H1 (cell line): ENCODE measurements at regions not wholly inside any gene's neighbourhood (a gene's known extent, or its start where the extent isn't known, plus 50 kb on each side); places are given as distances from the start of the nearest gene placed in this dataset.

Source experiments
- CTCF ChIA-PET: fragments of 300-600 bp; sonication (Branson Sonifier 250); formaldehyde crosslinking; loops from one replicate; lab custom pipeline; 2021; ENCODE audit not compliant: partially characterized antibody; lab: Charles Lee
- POLR2A ChIA-PET: fragments of 300-600 bp; sonication (Branson Sonifier 250); formaldehyde crosslinking; loops from one replicate; lab custom pipeline; 2021; ENCODE audit warnings: inconsistent platforms; ENCODE audit not compliant: partially characterized antibody; lab: Charles Lee
- DNase-seq, 2 experiments: peaks; one replicate each; pipeline versions ENCODE4 v3.0.0 to v3.0.0-alpha.2; 2010 to 2022; ENCODE audit warnings: low spot score in 2 of 2, low read depth in 1 of 2, mixed read lengths in 1 of 2
- FAIRE-seq: peaks from 2 replicates; lab custom pipeline; 2011; peaks lifted over from hg19 to GRCh38; lab: Jason Lieb, UNC
- H2AFZ ChIP-seq: 2 replicates; pipeline ENCODE4 v1.8.1; 2012; ENCODE audit warnings: low read length, inconsistent platforms
- H2AK5ac ChIP-seq: 2 replicates; pipeline ENCODE4 v1.6.1; 2013; ENCODE audit warnings: low read depth, low read length
- H2BK120ac ChIP-seq: replicated peaks from 2 replicates; pipeline ENCODE3; 2013; ENCODE audit warnings: low read depth, low read length, inconsistent platforms
- H2BK12ac ChIP-seq: 2 replicates; pipeline ENCODE4 v1.6.1; 2013; ENCODE audit warnings: low read depth, low read length
- H2BK15ac ChIP-seq: 2 replicates; pipeline ENCODE4 v1.6.1; 2013; ENCODE audit warnings: low read length
- H2BK20ac ChIP-seq: 2 replicates; pipeline ENCODE4 v1.6.1; 2013; ENCODE audit warnings: low read length
- H2BK5ac ChIP-seq: 2 replicates; pipeline ENCODE4 v1.6.1; 2013; ENCODE audit warnings: low read depth, low read length
- H3K14ac ChIP-seq: 2 replicates; pipeline ENCODE4 v1.6.1; 2013; ENCODE audit warnings: inconsistent platforms; ENCODE audit not compliant: insufficient read length
- H3K18ac ChIP-seq: 2 replicates; pipeline ENCODE4 v1.6.1; 2013; ENCODE audit warnings: low read length; ENCODE audit errors: extremely low read depth
- H3K23ac ChIP-seq: 2 replicates; pipeline ENCODE4 v1.6.1; 2013; ENCODE audit warnings: inconsistent platforms; ENCODE audit not compliant: insufficient read length
- H3K23me2 ChIP-seq: 2 replicates; pipeline ENCODE4 v1.6.1; 2013; ENCODE audit warnings: low read depth, low read length
- H3K27ac ChIP-seq: 2 replicates; pipeline ENCODE4 v1.6.1; 2011; ENCODE audit warnings: low read depth, low read length, inconsistent platforms
- H3K27me3 ChIP-seq, 4 experiments: replicated peaks in 1 of 4; 1 replicate in 1 of 4; 2 replicates in 3 of 4; pipeline versions ENCODE4 v1.6.1 to v1.8.1; 2011 to 2013; ENCODE audit warnings: low read length in 3 of 4, mild to moderate bottlenecking in 3 of 4, inconsistent platforms in 2 of 4, mixed read lengths in 2 of 4, moderate library complexity in 1 of 4; ENCODE audit not compliant: control insufficient read depth in 3 of 4, insufficient read depth in 3 of 4; ENCODE audit errors: extremely low read depth in 1 of 4
- H3K36me3 ChIP-seq, 4 experiments: 2 replicates each; pipeline versions ENCODE4 v1.6.1 to v1.8.1; 2011 to 2013; ENCODE audit warnings: mild to moderate bottlenecking in 4 of 4, low read length in 3 of 4, moderate library complexity in 2 of 4, control low read depth in 1 of 4, inconsistent platforms in 1 of 4; ENCODE audit not compliant: insufficient read depth in 4 of 4, control insufficient read depth in 2 of 4
- H3K4ac ChIP-seq: replicated peaks from 2 replicates; pipeline ENCODE3; 2013; ENCODE audit warnings: low read length, low read depth, mixed read lengths, inconsistent platforms; ENCODE audit not compliant: insufficient read length
- H3K4me1 ChIP-seq, 4 experiments: replicated peaks in 1 of 4; 1 replicate in 1 of 4; 2 replicates in 3 of 4; pipeline versions ENCODE4 v1.6.1 to v1.8.1; 2011 to 2013; ENCODE audit warnings: low read length in 3 of 4, inconsistent platforms in 2 of 4, mixed read lengths in 1 of 4; ENCODE audit not compliant: insufficient read depth in 4 of 4, control insufficient read depth in 3 of 4
- H3K4me2 ChIP-seq, 2 experiments: 2 replicates each; pipeline versions ENCODE4 v1.6.1 to v1.8.1; 2011 to 2013; ENCODE audit warnings: low read depth in 2 of 2, low read length in 2 of 2, control low read depth in 1 of 2, inconsistent platforms in 1 of 2, mild to moderate bottlenecking in 1 of 2; ENCODE audit not compliant: insufficient read depth in 1 of 2
- H3K4me3 ChIP-seq, 4 experiments: fragments of 200-600, 300-600 bp in 1 of 4; sonication (generic), shearing (Covaris generic), sonication (Bioruptor Twin) in 1 of 4; 2 replicates each; pipeline versions ENCODE4 v1.5.1 to v1.8.1; 2011 to 2016; ENCODE audit warnings: low read length in 4 of 4, low read depth in 3 of 4, control low read depth in 2 of 4, inconsistent platforms in 2 of 4, mild to moderate bottlenecking in 2 of 4, mixed read lengths in 1 of 4, moderate library complexity in 1 of 4; ENCODE audit not compliant: insufficient read depth in 2 of 4; ENCODE audit errors: extremely low read depth in 1 of 4
- H3K56ac ChIP-seq: replicated peaks from 2 replicates; pipeline ENCODE3; 2013; ENCODE audit warnings: low read depth, mild to moderate bottlenecking, mixed read lengths, low read length, inconsistent platforms; ENCODE audit not compliant: insufficient read length
- H3K79me1 ChIP-seq: 2 replicates; pipeline ENCODE4 v1.6.1; 2013; ENCODE audit warnings: low read depth, low read length, control low read depth
- H3K79me2 ChIP-seq, 2 experiments: 2 replicates each; pipeline versions ENCODE4 v1.6.1 to v1.8.1; 2012 to 2013; ENCODE audit warnings: low read length in 2 of 2, mild to moderate bottlenecking in 2 of 2, inconsistent platforms in 1 of 2; ENCODE audit not compliant: insufficient read depth in 2 of 2, control insufficient read depth in 1 of 2
- H3K9ac ChIP-seq, 4 experiments: replicated peaks in 1 of 4; 1 replicate in 1 of 4; 2 replicates in 3 of 4; pipeline versions ENCODE4 v1.6.1 to v1.8.1; 2011 to 2013; ENCODE audit warnings: low read depth in 3 of 4, low read length in 3 of 4, control low read depth in 2 of 4, mild to moderate bottlenecking in 2 of 4, moderate library complexity in 2 of 4, inconsistent platforms in 1 of 4; ENCODE audit errors: extremely low read depth in 1 of 4
- H3K9me3 ChIP-seq, 2 experiments: 2 replicates each; pipeline versions ENCODE4 v1.6.1 to v1.8.1; 2012 to 2013; ENCODE audit warnings: mild to moderate bottlenecking in 2 of 2, moderate library complexity in 2 of 2, control low read depth in 1 of 2, inconsistent platforms in 1 of 2, low read depth in 1 of 2, low read length in 1 of 2, mixed read lengths in 1 of 2; ENCODE audit not compliant: insufficient read depth in 2 of 2
- H4K20me1 ChIP-seq, 2 experiments: replicated peaks in 1 of 2; 2 replicates each; pipeline versions ENCODE3 to v1.8.1; 2011 to 2013; ENCODE audit warnings: inconsistent platforms in 2 of 2, low read length in 2 of 2, mild to moderate bottlenecking in 1 of 2; ENCODE audit not compliant: insufficient read depth in 2 of 2, control insufficient read depth in 1 of 2
- H4K5ac ChIP-seq: 2 replicates; pipeline ENCODE4 v1.6.1; 2013; ENCODE audit warnings: low read length, low read depth, mixed read lengths, inconsistent platforms; ENCODE audit not compliant: insufficient read length
- H4K8ac ChIP-seq: 2 replicates; pipeline ENCODE4 v1.8.0; 2013; ENCODE audit warnings: mild to moderate bottlenecking, moderate library complexity, low read length, inconsistent platforms; ENCODE audit not compliant: insufficient read depth; ENCODE audit errors: extremely low read depth
- H4K91ac ChIP-seq: replicated peaks from 2 replicates; pipeline ENCODE3; 2013; ENCODE audit warnings: low read length, mixed read lengths, inconsistent platforms; ENCODE audit not compliant: insufficient read length
- ATF2 ChIP-seq: IDR thresholded peaks from 2 replicates; pipeline ENCODE4 v1.6.1; 2012; ENCODE audit warnings: low read length, inconsistent platforms
- KDM4A ChIP-seq: IDR thresholded peaks from one replicate; pipeline ENCODE4 v1.7.1; 2012; ENCODE audit warnings: low read depth, mild to moderate bottlenecking, moderate library complexity, low read length, inconsistent platforms; ENCODE audit not compliant: severe bottlenecking
- POLR2A ChIP-seq, 2 experiments: IDR thresholded peaks; 1 replicate in 1 of 2; 2 replicates in 1 of 2; pipeline ENCODE4 v1.6.1; 2011; ENCODE audit warnings: low read depth in 2 of 2, low read length in 2 of 2, mild to moderate bottlenecking in 2 of 2; ENCODE audit errors: control extremely low read depth in 1 of 2
- RAD21 ChIP-seq, 2 experiments: IDR thresholded peaks in 1 of 2; conservative IDR thresholded peaks in 1 of 2; 2 replicates each; pipeline ENCODE4 v1.6.1; 2011; ENCODE audit warnings: low read depth in 2 of 2, low read length in 2 of 2, improper control_type of control experiment in 1 of 2, inconsistent platforms in 1 of 2, mild to moderate bottlenecking in 1 of 2, moderate library complexity in 1 of 2
- SIN3A ChIP-seq, 2 experiments: IDR thresholded peaks in 1 of 2; conservative IDR thresholded peaks in 1 of 2; 2 replicates each; pipeline ENCODE4 v1.6.1; 2011 to 2012; ENCODE audit warnings: low read length in 2 of 2, improper control_type of control experiment in 1 of 2, low read depth in 1 of 2, mild to moderate bottlenecking in 1 of 2
- SP4 ChIP-seq: IDR thresholded peaks from 2 replicates; pipeline ENCODE4 v1.6.1; 2012; ENCODE audit warnings: low read length, inconsistent platforms
- TAF7 ChIP-seq: optimal IDR thresholded peaks from 2 replicates; pipeline ENCODE3; 2011; ENCODE audit warnings: low read depth, mild to moderate bottlenecking, inconsistent platforms, low read length, moderate library complexity, borderline replicate concordance
- TCF12 ChIP-seq: IDR thresholded peaks from 2 replicates; pipeline ENCODE4 v1.6.1; 2011; ENCODE audit warnings: low read depth, mild to moderate bottlenecking, low read length
- ZNF274 ChIP-seq: IDR thresholded peaks from 2 replicates; pipeline ENCODE4 v1.7.0; 2012; ENCODE audit warnings: low read length, borderline replicate concordance; ENCODE audit errors: extremely low read depth
- WGBS, 2 experiments: shearing (Covaris generic) in 1 of 2; methylation state at CpG; one replicate each; pipeline versions ENCODE4 v1.1.6 to v1.1.7; 2013 to 2015; ENCODE audit warnings: low lambda C conversion rate in 2 of 2, mixed read lengths in 2 of 2, inconsistent platforms in 1 of 2, low coverage in 1 of 2, missing lambda C conversion rate in 1 of 2; ENCODE audit not compliant: insufficient replicate concordance in 2 of 2, insufficient coverage in 1 of 2, insufficient read length in 1 of 2; ENCODE audit errors: extremely low coverage in 1 of 2, missing lambda C conversion rate in 1 of 2; 5-methylcytosine and 5-hydroxymethylcytosine counted together
- TF ChIP-seq, protein P1 (sequence below): IDR thresholded peaks from 2 replicates; pipeline ENCODE4 v1.6.1; 2012; ENCODE audit warnings: inconsistent platforms

GRCh38 chr3:5796541-5796940, 609.0 kb downstream of the EDEM1 start:
- ChIA-PET CTCF (interaction anchor here (2.1 kb wide), 1 partner anchor 8 kb away, joined by 5 read pairs; no protein-coding TSS in a partner anchor), POLR2A (no interaction called here)
- Histone ChIP-seq H2BK120ac (no peak overlapping the region), H3K4me2 (no peak overlapping the region), H3K14ac (no peak overlapping the region), H3K4ac (no peak overlapping the region), H3K27ac (no peak overlapping the region), H2BK20ac (no peak overlapping the region), H4K8ac (no peak overlapping the region; the same call in 1 of the 2 replicates), H2BK15ac (no peak overlapping the region), H3K9ac (no peak overlapping the region), H3K27me3 (no peaks in the 10 kb centered on the region), H4K20me1 (no peaks in the 10 kb centered on the region), H3K36me3 (no peaks in the 10 kb centered on the region), H3K79me1 (no peaks in the 10 kb centered on the region), H2AFZ (no peak overlapping the region), H2AK5ac (no peak overlapping the region), H2BK12ac (no peak overlapping the region), H3K23me2 (no peaks in the 10 kb centered on the region), H3K56ac (no peak overlapping the region), H3K9me3 (no peaks in the 10 kb centered on the region), H3K23ac (no peak overlapping the region), H3K79me2 (no peaks in the 10 kb centered on the region), H3K18ac (no peak overlapping the region), H3K4me1 (no peaks in the 10 kb centered on the region), H4K5ac (no peak overlapping the region), H4K91ac (no peak overlapping the region), H3K4me3 (no peak overlapping the region), H2BK5ac (no peak overlapping the region)
- WGBS, 2 experiments: 86% methylated on average over 2 of the region's 2 CpGs; no CpG with 5 or more reads in 1 of the 2 experiments
- FAIRE-seq (no peak), DNase-seq (no peak)
- TF ChIP-seq ZNF274: no peak
- TF ChIP-seq SIN3A (conservative IDR thresholded peaks at IDR 0.05 in 1 of 2, IDR thresholded peaks at IDR 0.05 in 1 of 2; ENCODE audit: low read depth in 1 of 2, low read length in 2 of 2): no peak
- no peak for TF ChIP-seq TAF7
- TF ChIP-seq TCF12: no peak
- no peak for TF ChIP-seq KDM4A
- TF ChIP-seq RAD21 (IDR thresholded peaks at IDR 0.05 in 1 of 2, conservative IDR thresholded peaks at IDR 0.05 in 1 of 2; ENCODE audit: low read depth in 2 of 2, low read length in 2 of 2): no peak
- TF ChIP-seq POLR2A (IDR thresholded peaks at IDR 0.05; ENCODE audit: control extremely low read depth in 1 of 2, low read depth in 2 of 2, low read length in 2 of 2): no peak
- TF ChIP-seq SP4: no peak
- TF ChIP-seq ATF2: no peak
- TF ChIP-seq, protein P1, sequence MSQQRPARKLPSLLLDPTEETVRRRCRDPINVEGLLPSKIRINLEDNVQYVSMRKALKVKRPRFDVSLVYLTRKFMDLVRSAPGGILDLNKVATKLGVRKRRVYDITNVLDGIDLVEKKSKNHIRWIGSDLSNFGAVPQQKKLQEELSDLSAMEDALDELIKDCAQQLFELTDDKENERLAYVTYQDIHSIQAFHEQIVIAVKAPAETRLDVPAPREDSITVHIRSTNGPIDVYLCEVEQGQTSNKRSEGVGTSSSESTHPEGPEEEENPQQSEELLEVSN: no peak
